Type B pancreatic cell (in vitro differentiated cells): ENCODE measurements at regions not wholly inside any gene's neighbourhood (a gene's known extent, or its start where the extent isn't known, plus 50 kb on each side); places are given as distances from the start of the nearest gene placed in this dataset.

ENCODE experiments used
- DNase-seq: peaks from one replicate; pipeline ENCODE4 v3.0.0; 2021; ENCODE audit warnings: mixed read lengths; ENCODE audit not compliant: unreplicated experiment; ENCODE audit errors: extremely low spot score
- H3K27ac Mint-ChIP-seq: 2 replicates; pipeline ENCODE4 v1.8.0; 2021; ENCODE audit warnings: mild to moderate bottlenecking, mixed read lengths
- H3K27me3 Mint-ChIP-seq: 2 replicates; pipeline ENCODE4 v1.8.0; 2021; ENCODE audit warnings: mixed read lengths
- H3K36me3 Mint-ChIP-seq: 2 replicates; pipeline ENCODE4 v1.8.0; 2021; ENCODE audit warnings: mixed read lengths
- H3K4me1 Mint-ChIP-seq: one replicate; pipeline ENCODE4 v1.8.0; 2021; ENCODE audit warnings: mixed read lengths; ENCODE audit not compliant: unreplicated experiment
- H3K4me3 Mint-ChIP-seq: 2 replicates; pipeline ENCODE4 v1.8.0; 2021; ENCODE audit warnings: mild to moderate bottlenecking, mixed read lengths
- H3K9me3 Mint-ChIP-seq: 2 replicates; pipeline ENCODE4 v1.8.0; 2021; ENCODE audit warnings: mixed read lengths
- CTCF ChIP-seq: fragments of 200-600 bp; sonication (generic); conservative IDR thresholded peaks from 2 replicates; pipeline ENCODE4 v1.5.0; 2021; ENCODE audit warnings: antibody characterized with exemption, mild to moderate bottlenecking

DNA sequence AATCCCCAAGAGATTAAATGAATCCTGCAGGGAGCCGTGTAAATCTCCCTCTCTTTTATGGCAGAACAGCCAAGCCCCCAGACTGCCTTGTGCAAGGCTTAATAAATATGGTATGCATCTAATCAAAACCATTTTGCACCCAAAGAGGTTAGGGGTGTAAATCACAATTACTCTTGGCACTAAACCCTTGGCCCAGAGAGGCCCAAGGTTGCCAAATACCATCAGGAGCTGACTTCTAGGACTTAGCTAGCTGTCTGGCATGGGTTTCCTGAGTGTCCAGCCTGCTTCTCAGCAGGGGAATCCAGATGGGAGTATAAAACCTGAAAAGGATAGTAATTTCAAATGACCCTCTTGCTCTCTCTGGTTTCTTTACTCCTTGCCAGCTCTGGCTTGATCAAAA, 610.4 kb downstream of the MED13L start:
- Mint-ChIP-seq H3K27me3 (peaks cover 4% of the 10 kb centered on the region), H3K36me3 (no peaks in the 10 kb centered on the region), H3K27ac (no peak overlapping the region), H3K4me3 (no peak overlapping the region), H3K9me3 (no peaks in the 10 kb centered on the region), H3K4me1 (peaks cover 12% of the 10 kb centered on the region)
- TF ChIP-seq CTCF, result no peak
- DNase-seq, result no peak

DNA sequence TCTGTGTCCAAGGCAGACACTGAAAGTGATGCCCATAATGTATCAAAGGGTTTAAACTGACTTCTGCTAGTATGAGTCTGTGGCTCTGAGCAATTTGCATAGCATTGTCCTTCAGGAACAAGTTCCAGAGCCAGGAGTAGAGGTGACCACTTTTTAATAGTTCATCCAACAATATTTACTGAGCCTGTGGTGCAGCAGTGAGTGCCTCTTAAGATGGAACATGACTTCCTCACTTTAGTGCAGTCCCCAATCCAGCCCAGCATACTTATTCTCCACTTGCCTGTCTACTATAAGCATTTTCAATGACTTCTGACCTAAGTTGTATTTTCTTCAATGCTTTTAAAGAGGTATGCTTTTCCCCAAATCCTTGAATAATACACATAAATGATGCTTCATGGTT, 611.3 kb downstream of the MED13L start:
- no peak for TF ChIP-seq CTCF

DNA sequence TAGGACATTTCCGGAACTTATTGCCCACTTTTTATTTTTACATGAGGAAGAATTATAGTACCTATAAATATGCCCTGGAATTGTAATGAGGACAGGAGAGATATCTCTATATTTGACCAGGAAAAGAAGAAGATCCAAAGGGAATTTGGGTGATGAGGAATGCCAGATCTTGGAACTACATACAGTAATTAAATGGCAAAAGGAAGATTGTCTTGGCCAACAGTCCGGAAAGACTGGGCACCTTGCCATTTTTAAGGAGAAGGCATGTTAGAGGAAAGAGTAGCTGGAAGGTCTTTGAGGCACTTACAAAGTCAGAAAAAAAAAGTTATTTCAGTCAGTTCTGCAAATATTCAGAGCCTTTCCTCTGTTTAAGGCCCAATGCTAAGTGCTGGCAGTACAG, 616.4 kb downstream of the MED13L start:
- DNase-seq, result no peak
- Mint-ChIP-seq H3K4me3 (no peak overlapping the region), H3K27me3 (no peaks in the 10 kb centered on the region), H3K9me3 (no peaks in the 10 kb centered on the region), H3K4me1 (peaks cover under 1% of the 10 kb centered on the region), H3K27ac (no peak overlapping the region), H3K36me3 (no peaks in the 10 kb centered on the region)
- no peak for TF ChIP-seq CTCF

More for the DNA sequence above, 611.3 kb downstream of the MED13L start:
- H3K36me3 Mint-ChIP-seq, result no peaks in the 10 kb centered on the region
- H3K27me3 Mint-ChIP-seq, result peaks cover 4% of the 10 kb centered on the region
- H3K4me3 Mint-ChIP-seq, result no peak overlapping the region
- DNase-seq, result no peak
- peaks cover 12% of the 10 kb centered on the region for H3K4me1 Mint-ChIP-seq
- H3K27ac Mint-ChIP-seq, result no peak overlapping the region
- H3K9me3 Mint-ChIP-seq, result no peaks in the 10 kb centered on the region

DNA sequence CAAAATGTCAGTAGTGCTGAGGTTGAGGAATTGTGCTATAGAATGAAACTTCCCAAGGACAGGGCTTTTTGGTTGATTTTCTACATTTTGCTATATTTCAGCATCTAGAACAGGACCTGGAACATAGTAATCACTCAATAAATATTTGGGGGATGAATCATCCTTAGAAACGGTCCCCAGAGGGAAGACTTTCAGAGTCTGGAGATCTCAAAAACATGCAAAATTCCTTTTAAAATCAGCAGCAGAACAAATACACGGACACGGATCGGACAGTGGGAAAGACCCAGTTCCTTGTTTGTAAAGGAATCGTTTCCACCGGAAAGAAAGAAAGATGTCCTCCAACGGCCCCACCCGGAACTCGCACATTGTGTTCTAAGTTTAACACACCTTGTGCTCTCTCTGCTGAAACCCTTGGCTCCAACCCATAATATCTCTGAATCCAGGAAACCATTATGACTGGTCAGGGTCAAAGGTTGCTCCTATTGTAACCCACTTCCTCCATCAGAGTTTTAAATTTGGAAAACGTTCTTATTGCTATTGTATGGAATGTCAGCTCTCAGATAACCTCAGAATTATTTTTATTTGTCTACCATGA, 617.2 kb downstream of the MED13L start:
- H3K9me3 Mint-ChIP-seq, result no peaks in the 10 kb centered on the region
- no peaks in the 10 kb centered on the region for H3K27me3 Mint-ChIP-seq
- H3K27ac Mint-ChIP-seq, result no peak overlapping the region
- no peak for DNase-seq
- no peak for TF ChIP-seq CTCF
- H3K4me1 Mint-ChIP-seq, result no peaks in the 10 kb centered on the region
- H3K36me3 Mint-ChIP-seq, result no peaks in the 10 kb centered on the region
- no peak overlapping the region for H3K4me3 Mint-ChIP-seq

DNA sequence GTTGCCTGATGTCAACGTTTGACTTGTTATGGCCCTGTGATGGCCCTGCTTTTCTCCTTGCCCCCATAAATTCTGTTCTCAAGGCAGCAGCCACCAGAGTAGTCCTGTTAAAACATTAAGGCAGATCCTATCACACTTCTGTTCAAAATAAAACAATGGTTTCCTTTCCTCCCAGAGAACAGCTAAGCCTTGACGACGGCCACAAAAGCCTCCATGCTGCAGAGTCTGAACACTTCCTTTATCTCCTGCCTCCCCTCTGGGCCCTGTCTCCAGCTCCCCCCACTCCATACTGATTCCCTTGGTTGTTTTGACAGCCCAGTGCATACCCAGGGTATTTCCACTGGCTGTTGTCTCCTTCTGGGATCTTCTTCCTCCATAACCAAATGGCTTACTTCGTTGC, 618.1 kb downstream of the MED13L start:
- no peaks in the 10 kb centered on the region for H3K4me1 Mint-ChIP-seq
- TF ChIP-seq CTCF, result no peak
- no peaks in the 10 kb centered on the region for H3K36me3 Mint-ChIP-seq
- H3K4me3 Mint-ChIP-seq, result no peak overlapping the region
- H3K27ac Mint-ChIP-seq, result no peak overlapping the region
- H3K9me3 Mint-ChIP-seq, result no peaks in the 10 kb centered on the region
- no peaks in the 10 kb centered on the region for H3K27me3 Mint-ChIP-seq
- DNase-seq, result no peak
